ENCODE measurements at regions not wholly inside any gene's neighbourhood (a gene's known extent, or its start where the extent isn't known, plus 50 kb on each side); places are given as distances from the start of the nearest gene placed in this dataset.

DNA sequence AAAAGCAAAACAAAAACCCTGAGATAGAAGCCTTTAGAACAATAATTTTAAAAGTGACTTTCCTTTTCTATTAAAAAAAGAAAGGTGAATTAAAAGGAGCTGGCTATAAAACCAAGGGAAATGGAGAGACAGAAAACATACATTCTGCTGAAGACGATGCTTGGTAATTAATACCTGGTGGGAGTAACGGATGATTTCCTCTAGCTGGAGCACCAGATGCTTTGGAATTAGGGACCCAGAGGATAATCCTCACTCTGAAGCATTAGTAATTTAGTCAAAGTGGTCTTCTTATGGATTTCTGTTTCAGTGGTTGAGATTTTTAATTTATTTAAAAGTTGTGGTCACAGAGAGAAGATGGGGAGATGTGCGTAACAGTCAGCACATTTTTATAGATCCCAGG, 982.5 kb downstream of the TLE4 start:
- Histone ChIP-seq H3K4me3 (no peak overlapping the region), H4K20me1 (ENCODE audit: control insufficient read depth, insufficient read depth) (no peaks in the 10 kb centered on the region), H3K79me2 (ENCODE audit: control insufficient read depth, insufficient read depth, low read length) (no peaks in the 10 kb centered on the region), H3K4me1 (ENCODE audit: control insufficient read depth, insufficient read depth, low read length) (no peaks in the 10 kb centered on the region), H3K9me3 (replicated peaks; ENCODE audit: control insufficient read depth, insufficient read depth, low read length) (no peaks in the 10 kb centered on the region), H3K9ac (ENCODE audit: control insufficient read depth, insufficient read depth, low read length) (no peak overlapping the region), H3K4me2 (ENCODE audit: control insufficient read depth, insufficient read depth) (no peak overlapping the region), H3K27ac (ENCODE audit: control insufficient read depth, insufficient read depth) (no peak overlapping the region), H3K27me3 (replicated peaks in 1 of 2; ENCODE audit: control insufficient read depth in 2 of 2, insufficient read depth in 2 of 2, low read length in 1 of 2) (no peaks in the 10 kb centered on the region), H2AFZ (ENCODE audit: control insufficient read depth, low read depth, low read length) (no peak overlapping the region), H3K36me3 (ENCODE audit: control insufficient read depth in 2 of 2, insufficient read depth in 2 of 2, low read length in 1 of 2) (no peaks in the 10 kb centered on the region)
- ATAC-seq (no peak), FAIRE-seq (no peak), DNase-seq (ENCODE audit: low read depth, low spot score) (no peak)
- ChIA-PET SMC1A (ENCODE audit: uncharacterized antibody, unreplicated experiment) (no interaction called here), CTCF (no interaction called here), POLR2A (no interaction called here), RAD21 (ENCODE audit: unreplicated experiment) (no interaction called here)
- intact Hi-C loops (cut with micrococcal nuclease; ENCODE audit: unreplicated experiment) (loop anchor here (10.0 kb wide), 1 partner anchor 50 kb away; no protein-coding TSS in a partner anchor), in situ Hi-C loops (cut with MboI) (no loop called here)
- TF ChIP-seq ZNF384 (IDR thresholded peaks at IDR 0.05; ENCODE audit: borderline replicate concordance, low read depth, low read length) (no peak), ZNF217 (IDR thresholded peaks at IDR 0.05) (no peak), NR2F1 (conservative IDR thresholded peaks at IDR 0.05) (no peak), STAT1 (conservative IDR thresholded peaks at IDR 0.05) (no peak), BACH1 (IDR thresholded peaks at IDR 0.05; ENCODE audit: borderline replicate concordance) (no peak), DPF2 (IDR thresholded peaks at IDR 0.05) (no peak), TCF3 (IDR thresholded peaks at IDR 0.05; ENCODE audit: borderline replicate concordance, insufficient read depth, low read depth, low read length) (no peak), NRF1 (conservative IDR thresholded peaks at IDR 0.05; ENCODE audit: low read depth, low read length) (no peak)
- TF ChIP-seq, protein P1, sequence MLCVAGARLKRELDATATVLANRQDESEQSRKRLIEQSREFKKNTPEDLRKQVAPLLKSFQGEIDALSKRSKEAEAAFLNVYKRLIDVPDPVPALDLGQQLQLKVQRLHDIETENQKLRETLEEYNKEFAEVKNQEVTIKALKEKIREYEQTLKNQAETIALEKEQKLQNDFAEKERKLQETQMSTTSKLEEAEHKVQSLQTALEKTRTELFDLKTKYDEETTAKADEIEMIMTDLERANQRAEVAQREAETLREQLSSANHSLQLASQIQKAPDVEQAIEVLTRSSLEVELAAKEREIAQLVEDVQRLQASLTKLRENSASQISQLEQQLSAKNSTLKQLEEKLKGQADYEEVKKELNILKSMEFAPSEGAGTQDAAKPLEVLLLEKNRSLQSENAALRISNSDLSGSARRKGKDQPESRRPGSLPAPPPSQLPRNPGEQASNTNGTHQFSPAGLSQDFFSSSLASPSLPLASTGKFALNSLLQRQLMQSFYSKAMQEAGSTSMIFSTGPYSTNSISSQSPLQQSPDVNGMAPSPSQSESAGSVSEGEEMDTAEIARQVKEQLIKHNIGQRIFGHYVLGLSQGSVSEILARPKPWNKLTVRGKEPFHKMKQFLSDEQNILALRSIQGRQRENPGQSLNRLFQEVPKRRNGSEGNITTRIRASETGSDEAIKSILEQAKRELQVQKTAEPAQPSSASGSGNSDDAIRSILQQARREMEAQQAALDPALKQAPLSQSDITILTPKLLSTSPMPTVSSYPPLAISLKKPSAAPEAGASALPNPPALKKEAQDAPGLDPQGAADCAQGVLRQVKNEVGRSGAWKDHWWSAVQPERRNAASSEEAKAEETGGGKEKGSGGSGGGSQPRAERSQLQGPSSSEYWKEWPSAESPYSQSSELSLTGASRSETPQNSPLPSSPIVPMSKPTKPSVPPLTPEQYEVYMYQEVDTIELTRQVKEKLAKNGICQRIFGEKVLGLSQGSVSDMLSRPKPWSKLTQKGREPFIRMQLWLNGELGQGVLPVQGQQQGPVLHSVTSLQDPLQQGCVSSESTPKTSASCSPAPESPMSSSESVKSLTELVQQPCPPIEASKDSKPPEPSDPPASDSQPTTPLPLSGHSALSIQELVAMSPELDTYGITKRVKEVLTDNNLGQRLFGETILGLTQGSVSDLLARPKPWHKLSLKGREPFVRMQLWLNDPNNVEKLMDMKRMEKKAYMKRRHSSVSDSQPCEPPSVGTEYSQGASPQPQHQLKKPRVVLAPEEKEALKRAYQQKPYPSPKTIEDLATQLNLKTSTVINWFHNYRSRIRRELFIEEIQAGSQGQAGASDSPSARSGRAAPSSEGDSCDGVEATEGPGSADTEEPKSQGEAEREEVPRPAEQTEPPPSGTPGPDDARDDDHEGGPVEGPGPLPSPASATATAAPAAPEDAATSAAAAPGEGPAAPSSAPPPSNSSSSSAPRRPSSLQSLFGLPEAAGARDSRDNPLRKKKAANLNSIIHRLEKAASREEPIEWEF (IDR thresholded peaks at IDR 0.05; ENCODE audit: insufficient replicate concordance, low read depth, low read length), result no peak
- BruUV-seq (replicated peaks), result no TSS peak
- WGBS (ENCODE audit: insufficient coverage, insufficient replicate concordance, low lambda C conversion rate, missing lambda C conversion rate), result 33% methylated on average over 3 of the region's 3 CpGs

All from GM12878 (cell line).